Activated CD4-positive, alpha-beta T cell treated with anti-CD3 and anti-CD28 coated beads for 24 hours (primary cell): ENCODE measurements at regions not wholly inside any gene's neighbourhood (a gene's known extent, or its start where the extent isn't known, plus 50 kb on each side); places are given as distances from the start of the nearest gene placed in this dataset.
"Not testable (repeated sequence)": the region's sequence is repeated elsewhere in the genome, so short reads cannot be mapped to it uniquely, and the experiment has no call there.

Experiments used
- DNase-seq, 2 donors: peaks; one replicate each; pipeline ENCODE4 v3.0.0-alpha.2; 2020; ENCODE audit warnings: low read depth in 2 of 2

GRCh38 chr11:123344188-123344587 lies 85.9 kb upstream of the GRAMD1B start:
- not testable (repeated sequence) for DNase-seq

- no peak for DNase-seq
Observed at GRCh38 chr11:123338997-123339752, 90.9 kb upstream of the GRAMD1B start.

- no peak for DNase-seq
Observed at GRCh38 chr11:123338266-123338800, 91.7 kb upstream of the GRAMD1B start.

- no peak for DNase-seq
Observed at GRCh38 chr11:123334925-123335324, 95.1 kb upstream of the GRAMD1B start.

DNA sequence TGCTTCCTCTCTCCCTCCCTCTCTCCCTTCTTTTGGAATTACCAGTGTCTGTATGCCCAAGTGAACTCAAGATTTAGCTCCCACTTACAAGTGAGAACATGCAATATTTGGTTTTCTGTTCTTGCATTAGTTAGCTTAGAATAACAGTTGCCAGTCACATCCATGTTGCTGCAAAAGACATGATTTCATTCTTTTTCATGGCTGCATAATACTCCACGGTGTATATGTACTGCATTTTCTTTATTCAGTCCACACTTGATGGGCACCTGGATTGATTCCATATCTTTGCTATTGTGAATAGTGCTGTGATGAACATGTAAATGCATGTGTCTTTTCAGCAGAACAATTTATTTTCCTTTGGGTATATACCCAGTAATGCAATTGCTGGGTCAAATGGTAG lies 97.5 kb upstream of the GRAMD1B start:
- not testable (repeated sequence) for DNase-seq

DNA sequence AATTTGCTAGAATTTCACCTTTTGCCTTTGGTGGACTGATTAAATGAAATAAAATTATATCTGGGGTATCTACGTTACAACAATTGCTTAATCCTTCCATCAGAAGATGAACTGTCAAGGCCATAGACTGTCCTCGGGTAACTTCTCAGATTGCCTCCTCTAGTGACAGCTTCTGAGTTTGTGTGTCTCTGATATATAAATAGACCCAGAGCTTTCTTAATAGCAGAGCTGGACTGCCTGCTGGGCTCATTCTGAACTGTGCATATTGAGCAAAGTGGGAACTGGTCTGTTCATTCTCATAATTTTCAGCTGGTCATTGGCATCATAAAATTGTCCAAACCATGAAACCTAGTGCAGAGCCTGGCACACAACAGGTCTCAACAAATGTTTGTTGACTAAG lies 99.1 kb upstream of the GRAMD1B start:
- DNase-seq = no peak

DNA sequence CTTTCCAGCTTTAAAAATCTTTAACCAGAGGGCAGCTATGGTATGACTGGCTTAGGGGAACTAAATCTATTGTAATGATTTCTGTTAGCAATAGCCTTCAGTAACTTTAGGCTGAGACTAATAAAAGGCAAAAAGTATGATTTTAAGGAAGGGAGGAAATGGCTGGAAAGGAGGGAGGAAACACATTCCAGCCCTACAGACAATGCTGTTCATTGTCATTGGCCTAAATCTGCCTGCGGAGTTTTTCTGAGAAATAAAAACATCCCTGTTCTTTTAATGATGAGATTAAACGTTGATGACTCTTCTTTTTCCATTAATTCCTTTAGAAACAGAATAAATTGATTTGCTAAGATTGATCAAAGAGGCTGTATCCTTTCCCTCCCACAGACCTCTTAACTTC lies 99.6 kb upstream of the GRAMD1B start:
- no peak for DNase-seq

GRCh38 chr11:123330071-123330470 lies 100.0 kb upstream of the GRAMD1B start:
- DNase-seq = no peak

- no peak for DNase-seq
Observed at GRCh38 chr11:123328281-123328867, 101.7 kb upstream of the GRAMD1B start.

DNA sequence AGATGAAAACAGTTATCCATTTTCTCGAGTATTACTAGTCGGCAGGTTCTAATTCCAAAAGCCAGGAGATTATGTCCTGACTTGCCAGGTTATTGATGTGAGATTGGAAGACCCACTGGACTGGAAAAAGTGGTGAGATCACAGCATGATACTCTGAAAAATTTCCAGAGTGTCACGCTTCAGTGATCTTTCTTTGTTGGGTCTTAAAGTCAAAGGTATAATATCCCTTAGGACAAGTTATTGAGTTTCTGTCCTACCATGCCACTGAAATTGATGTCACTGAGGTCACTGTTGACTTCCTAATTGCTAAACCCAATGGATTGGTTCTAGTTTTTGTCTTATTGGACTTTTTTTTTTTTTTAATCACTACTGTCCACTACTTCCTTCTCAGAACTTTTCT lies 104.5 kb upstream of the GRAMD1B start:
- DNase-seq = no peak

GRCh38 chr11:123323568-123323967 lies 106.5 kb upstream of the GRAMD1B start:
- DNase-seq = no peak

DNA sequence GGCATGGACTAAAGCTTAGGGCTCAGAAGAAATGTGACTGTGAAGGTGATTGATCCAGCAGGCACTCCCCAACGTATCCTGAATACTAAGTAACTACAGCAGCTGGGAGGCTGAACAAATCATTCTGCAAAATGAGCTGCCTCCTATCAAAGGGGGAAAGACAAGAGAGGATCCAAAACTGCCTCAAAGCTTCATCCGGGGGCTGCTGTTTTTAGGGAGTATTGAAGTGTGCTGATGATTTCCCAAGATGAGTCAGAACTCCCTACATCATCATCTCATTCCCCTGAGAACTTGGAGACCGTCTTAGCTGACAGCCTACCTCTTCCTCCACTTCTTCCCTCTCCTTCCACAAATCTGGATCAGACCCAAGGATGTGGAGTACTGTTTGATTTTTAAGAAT lies 108.4 kb upstream of the GRAMD1B start:
- DNase-seq = no peak

- no peak for DNase-seq
Observed at GRCh38 chr11:123318623-123319022, 111.4 kb upstream of the GRAMD1B start.

- DNase-seq = not testable (repeated sequence)
Observed at GRCh38 chr11:123318132-123318531, 111.9 kb upstream of the GRAMD1B start.

- DNase-seq = no peak
Observed at GRCh38 chr11:123316003-123316402, 114.1 kb upstream of the GRAMD1B start.

DNA sequence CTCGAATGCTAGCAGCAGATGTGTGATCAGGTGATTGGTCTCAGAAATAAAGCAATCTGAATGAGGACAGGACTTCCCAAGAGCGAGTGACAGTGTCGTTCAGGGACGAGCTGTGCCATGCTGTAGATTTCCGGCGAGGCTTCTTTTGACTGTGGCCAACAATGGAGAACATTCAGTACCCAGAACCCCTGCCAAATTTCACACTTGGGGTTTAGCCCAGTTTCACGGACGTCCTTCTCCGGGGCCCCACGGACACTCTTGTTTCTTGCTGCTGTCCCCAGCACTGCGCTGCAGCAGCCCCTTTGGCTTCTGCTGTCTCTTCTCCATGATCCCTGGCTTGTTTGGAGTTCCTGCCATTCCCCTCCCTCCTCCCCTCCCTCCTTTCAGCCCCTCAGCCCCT lies 115.1 kb upstream of the GRAMD1B start:
- DNase-seq = no peak

GRCh38 chr11:123313262-123313661 lies 116.8 kb upstream of the GRAMD1B start:
- DNase-seq = no peak

DNA sequence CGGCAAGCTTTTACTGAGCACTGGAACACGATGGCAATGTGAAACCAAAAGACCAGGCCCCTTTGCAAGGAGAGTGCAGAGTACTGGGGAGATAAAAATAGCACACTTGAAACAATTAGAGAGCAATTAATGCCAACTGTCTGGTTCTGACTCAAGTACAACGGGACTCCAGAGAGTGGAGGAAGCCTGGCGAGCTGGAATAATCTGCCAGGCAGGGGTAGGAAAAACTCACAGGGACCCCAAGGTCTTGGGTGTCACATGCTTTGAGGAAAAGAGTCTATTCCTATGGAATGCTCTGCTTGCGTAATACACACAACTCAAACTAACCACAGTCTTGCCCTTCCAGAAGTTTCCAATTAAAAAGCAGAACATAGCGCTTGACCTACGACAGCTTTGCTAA lies 113.0 kb upstream of the CLMP start:
- no peak for DNase-seq

DNA sequence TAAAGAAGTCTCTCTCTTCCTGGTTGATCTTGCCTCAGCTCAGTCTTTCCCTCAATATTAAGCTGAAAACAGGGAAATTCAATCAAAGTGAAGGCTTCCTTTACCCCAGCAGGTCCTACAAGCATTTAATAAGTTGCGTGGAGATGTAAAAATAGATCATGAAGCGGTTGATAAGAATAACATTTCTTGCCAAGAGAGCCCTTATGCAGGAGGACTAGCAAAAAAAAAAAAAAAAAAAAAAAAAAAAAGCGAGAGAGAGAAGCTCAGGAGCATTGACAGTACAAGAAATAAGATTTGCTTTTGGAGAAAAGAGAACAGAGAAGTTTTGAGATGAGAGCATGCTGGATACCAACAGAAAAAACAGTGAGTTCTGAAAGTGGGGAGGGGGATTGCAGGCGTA lies 112.2 kb upstream of the CLMP start:
- DNase-seq = no peak

GRCh38 chr11:123306531-123306930 lies 111.5 kb upstream of the CLMP start:
- DNase-seq = no peak

GRCh38 chr11:123305601-123306375 lies 110.7 kb upstream of the CLMP start:
- DNase-seq = no peak

GRCh38 chr11:123304828-123305466 lies 109.9 kb upstream of the CLMP start:
- no peak for DNase-seq
